ENCODE measurements at regions not wholly inside any gene's neighbourhood (a gene's known extent, or its start where the extent isn't known, plus 50 kb on each side); places are given as distances from the start of the nearest gene placed in this dataset.

DNA sequence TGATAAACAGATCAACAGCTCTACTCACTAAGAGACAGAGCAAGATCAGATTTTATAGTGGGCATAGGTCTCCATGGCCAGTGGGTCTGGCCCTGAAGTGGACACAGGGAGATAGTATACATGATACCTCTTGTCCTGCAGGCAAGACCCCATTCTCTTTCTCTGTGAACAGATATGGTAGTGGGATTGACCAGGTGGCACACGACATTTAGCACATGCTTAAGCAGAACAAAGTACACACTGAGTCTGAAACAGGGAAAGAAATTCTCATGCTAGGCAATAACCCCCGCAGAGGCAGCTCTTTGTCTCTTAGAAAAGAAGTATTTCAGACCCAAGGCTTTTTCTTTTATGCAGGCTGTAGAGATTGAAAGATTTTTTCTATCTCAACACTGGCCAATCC, 1331.2 kb downstream of the FSCB start:
- H3K27me3 ChIP-seq: no peaks in the 10 kb centered on the region
- no peaks in the 10 kb centered on the region for H3K36me3 ChIP-seq
- no peak overlapping the region for H3K4me3 ChIP-seq
- no peaks in the 10 kb centered on the region for H3K9me3 ChIP-seq
- TF ChIP-seq, protein P1, sequence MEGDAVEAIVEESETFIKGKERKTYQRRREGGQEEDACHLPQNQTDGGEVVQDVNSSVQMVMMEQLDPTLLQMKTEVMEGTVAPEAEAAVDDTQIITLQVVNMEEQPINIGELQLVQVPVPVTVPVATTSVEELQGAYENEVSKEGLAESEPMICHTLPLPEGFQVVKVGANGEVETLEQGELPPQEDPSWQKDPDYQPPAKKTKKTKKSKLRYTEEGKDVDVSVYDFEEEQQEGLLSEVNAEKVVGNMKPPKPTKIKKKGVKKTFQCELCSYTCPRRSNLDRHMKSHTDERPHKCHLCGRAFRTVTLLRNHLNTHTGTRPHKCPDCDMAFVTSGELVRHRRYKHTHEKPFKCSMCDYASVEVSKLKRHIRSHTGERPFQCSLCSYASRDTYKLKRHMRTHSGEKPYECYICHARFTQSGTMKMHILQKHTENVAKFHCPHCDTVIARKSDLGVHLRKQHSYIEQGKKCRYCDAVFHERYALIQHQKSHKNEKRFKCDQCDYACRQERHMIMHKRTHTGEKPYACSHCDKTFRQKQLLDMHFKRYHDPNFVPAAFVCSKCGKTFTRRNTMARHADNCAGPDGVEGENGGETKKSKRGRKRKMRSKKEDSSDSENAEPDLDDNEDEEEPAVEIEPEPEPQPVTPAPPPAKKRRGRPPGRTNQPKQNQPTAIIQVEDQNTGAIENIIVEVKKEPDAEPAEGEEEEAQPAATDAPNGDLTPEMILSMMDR (IDR thresholded peaks at IDR 0.05): no peak
- TF ChIP-seq POLR2A (IDR thresholded peaks at IDR 0.05): no peak
- H3K4me1 ChIP-seq: no peaks in the 10 kb centered on the region
- no peak overlapping the region for H3K27ac ChIP-seq
- no peak for DNase-seq

DNA sequence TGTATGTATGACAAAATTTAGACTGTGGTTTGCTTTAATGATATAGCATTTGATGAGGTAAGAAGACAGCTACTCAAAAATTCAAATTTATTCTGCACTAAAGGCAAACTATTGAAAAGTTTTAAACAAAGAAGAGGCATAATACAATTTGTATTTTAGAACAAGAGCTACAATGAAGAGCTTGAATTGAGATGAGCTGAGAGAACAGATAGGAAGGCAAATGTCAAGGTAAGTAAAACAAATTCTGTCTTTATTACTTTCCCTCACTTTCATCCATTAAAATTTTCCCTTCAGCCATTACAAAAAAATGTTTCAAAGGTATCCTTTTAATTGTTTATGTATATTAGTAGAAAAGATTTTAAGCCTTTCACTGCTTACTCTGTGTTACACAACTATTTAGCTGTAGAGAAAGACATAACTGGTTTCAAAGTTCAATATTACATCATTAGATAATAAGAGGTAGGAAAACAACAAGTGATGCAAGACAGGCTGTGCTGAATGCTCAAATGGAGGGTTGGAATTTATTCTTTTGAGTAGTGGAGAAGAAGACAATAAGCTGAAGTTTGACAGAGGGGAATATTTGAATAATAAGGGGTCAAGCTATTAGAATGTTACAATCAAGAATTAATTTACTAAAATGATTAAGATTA, 1334.1 kb downstream of the FSCB start:
- Histone ChIP-seq H3K27ac (no peak overlapping the region), H3K9me3 (no peaks in the 10 kb centered on the region), H3K27me3 (no peaks in the 10 kb centered on the region), H3K36me3 (no peaks in the 10 kb centered on the region), H3K4me3 (no peak overlapping the region), H3K4me1 (no peaks in the 10 kb centered on the region)
- no peak for TF ChIP-seq POLR2A (IDR thresholded peaks at IDR 0.05)
- TF ChIP-seq, protein P1 (IDR thresholded peaks at IDR 0.05): no peak
- no peak for DNase-seq

DNA sequence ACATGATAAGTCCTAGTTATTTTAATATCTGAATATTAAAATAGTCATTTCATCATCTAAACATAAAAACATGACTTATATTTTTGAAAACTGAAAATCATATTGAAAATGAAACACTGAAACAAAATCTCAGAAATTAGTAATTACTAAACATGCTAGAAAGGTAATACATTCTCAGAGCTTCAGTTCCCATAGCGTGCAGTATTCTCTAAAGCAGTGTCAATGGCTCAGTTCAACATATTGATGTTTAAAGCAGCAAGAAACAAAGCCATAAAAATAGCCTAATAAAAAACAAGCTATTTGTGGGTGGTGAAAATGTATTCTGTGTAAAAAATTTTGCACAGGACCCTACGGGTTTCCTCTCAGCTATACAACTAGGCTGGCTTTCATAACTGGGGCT, 1337.4 kb downstream of the FSCB start:
- no peaks in the 10 kb centered on the region for H3K4me1 ChIP-seq
- TF ChIP-seq POLR2A (IDR thresholded peaks at IDR 0.05): no peak
- TF ChIP-seq, protein P1 (IDR thresholded peaks at IDR 0.05): no peak
- no peak for DNase-seq
- H3K4me3 ChIP-seq: no peak overlapping the region
- H3K36me3 ChIP-seq: no peaks in the 10 kb centered on the region
- no peaks in the 10 kb centered on the region for H3K27me3 ChIP-seq
- no peak overlapping the region for H3K27ac ChIP-seq
- H3K9me3 ChIP-seq: no peaks in the 10 kb centered on the region

DNA sequence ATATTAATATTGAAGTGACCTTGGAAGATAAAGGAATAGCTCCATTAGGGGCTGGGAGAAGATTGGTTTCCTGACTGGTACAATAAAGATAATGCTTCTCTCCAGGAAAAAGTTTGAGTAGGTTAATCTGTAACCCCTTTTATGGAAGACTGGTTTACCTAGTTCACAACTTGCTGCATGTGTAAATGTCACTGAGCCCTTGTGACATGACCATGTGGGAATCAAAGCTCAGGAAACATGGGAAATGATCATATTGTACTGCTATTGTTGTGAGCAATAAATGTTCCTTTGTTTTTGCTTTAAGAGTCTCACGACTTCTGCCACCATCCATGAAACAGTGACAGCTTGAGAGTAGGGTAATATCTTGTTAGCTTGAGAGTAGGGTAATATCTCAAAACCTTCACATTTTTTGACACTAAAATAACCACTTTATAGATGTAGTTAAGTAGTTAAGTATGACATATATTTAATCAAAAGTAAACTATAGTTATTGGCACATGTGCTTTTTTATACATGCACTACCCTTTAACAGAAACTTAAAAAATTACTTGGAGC, 1338.6 kb downstream of the FSCB start:
- H3K9me3 ChIP-seq: no peaks in the 10 kb centered on the region
- no peak overlapping the region for H3K27ac ChIP-seq
- H3K36me3 ChIP-seq: no peaks in the 10 kb centered on the region
- H3K4me1 ChIP-seq: no peaks in the 10 kb centered on the region
- no peaks in the 10 kb centered on the region for H3K27me3 ChIP-seq
- H3K4me3 ChIP-seq: no peak overlapping the region
- TF ChIP-seq, protein P1 (IDR thresholded peaks at IDR 0.05): no peak
- no peak for TF ChIP-seq POLR2A (IDR thresholded peaks at IDR 0.05)
- DNase-seq: no peak

DNA sequence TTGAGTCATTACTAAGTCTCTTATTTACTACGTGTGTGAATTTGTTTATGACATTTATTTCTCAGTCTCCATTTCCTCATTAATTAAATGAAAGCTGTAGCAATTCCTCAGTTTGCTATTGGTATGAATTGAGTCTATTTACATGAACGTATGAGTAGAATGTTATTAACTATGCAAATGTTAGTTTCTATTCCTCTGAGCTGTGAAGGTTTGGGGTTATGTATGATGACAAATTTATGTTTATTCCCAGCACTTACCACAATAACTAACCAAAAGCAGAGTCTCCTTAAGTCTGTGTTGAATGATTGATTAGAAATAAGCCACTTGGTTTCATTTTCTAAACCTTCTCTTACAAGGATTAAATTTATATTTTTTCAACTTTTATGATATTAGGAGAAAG, 1340.9 kb downstream of the FSCB start:
- Histone ChIP-seq H3K27me3 (no peaks in the 10 kb centered on the region), H3K9me3 (no peaks in the 10 kb centered on the region), H3K4me1 (no peaks in the 10 kb centered on the region), H3K36me3 (no peaks in the 10 kb centered on the region), H3K4me3 (no peak overlapping the region), H3K27ac (no peak overlapping the region)
- TF ChIP-seq POLR2A (IDR thresholded peaks at IDR 0.05): no peak
- TF ChIP-seq, protein P1 (IDR thresholded peaks at IDR 0.05): no peak
- no peak for DNase-seq
